NCI-H524 (cell line): ENCODE measurements at regions not wholly inside any gene's neighbourhood (a gene's known extent, or its start where the extent isn't known, plus 50 kb on each side); places are given as distances from the start of the nearest gene placed in this dataset.
"Not testable (repeated sequence)": the region's sequence is repeated elsewhere in the genome, so short reads cannot be mapped to it uniquely, and the experiment has no call there.

Source experiments
- DNase-seq, 2 experiments: peaks; one replicate each; lab custom pipeline; 2025; lab: John Stamatoyannopoulos, UW

- not testable (repeated sequence) for DNase-seq
Measured at GRCh38 chr21:9572782-9573181, 948.6 kb upstream of the TPTE start.

- not testable (repeated sequence) for DNase-seq
Measured at GRCh38 chr21:9573528-9573927, 947.9 kb upstream of the TPTE start.

- not testable (repeated sequence) for DNase-seq
Measured at GRCh38 chr21:9579275-9579674, 942.1 kb upstream of the TPTE start.

GRCh38 chr21:9587941-9588340 lies 933.4 kb upstream of the TPTE start:
- not testable (repeated sequence) for DNase-seq

- DNase-seq, result not testable (repeated sequence)
Measured at GRCh38 chr21:9592591-9592990, 928.8 kb upstream of the TPTE start.

- not testable (repeated sequence) for DNase-seq
Measured at GRCh38 chr21:9593646-9594045, 927.7 kb upstream of the TPTE start.

- not testable (repeated sequence) for DNase-seq
Measured at GRCh38 chr21:9614011-9614410, 907.4 kb upstream of the TPTE start.

GRCh38 chr21:9621121-9621793 lies 900.1 kb upstream of the TPTE start:
- DNase-seq, result not testable (repeated sequence)

GRCh38 chr21:9628051-9628450 lies 893.3 kb upstream of the TPTE start:
- not testable (repeated sequence) for DNase-seq

GRCh38 chr21:9647409-9647808 lies 874.0 kb upstream of the TPTE start:
- not testable (repeated sequence) for DNase-seq

- DNase-seq, result not testable (repeated sequence)
Measured at GRCh38 chr21:9648331-9648730, 873.1 kb upstream of the TPTE start.

GRCh38 chr21:9648947-9649720 lies 872.2 kb upstream of the TPTE start:
- DNase-seq, result not testable (repeated sequence)

GRCh38 chr21:9652819-9653218 lies 868.6 kb upstream of the TPTE start:
- not testable (repeated sequence) for DNase-seq

- DNase-seq, result not testable (repeated sequence)
Measured at GRCh38 chr21:9655221-9655620, 866.2 kb upstream of the TPTE start.

GRCh38 chr21:9656455-9656854 lies 864.9 kb upstream of the TPTE start:
- DNase-seq, result not testable (repeated sequence)

GRCh38 chr21:9657779-9658178 lies 863.6 kb upstream of the TPTE start:
- not testable (repeated sequence) for DNase-seq

- DNase-seq, result not testable (repeated sequence)
Measured at GRCh38 chr21:9659877-9660276, 861.5 kb upstream of the TPTE start.

GRCh38 chr21:9663914-9664729 lies 857.3 kb upstream of the TPTE start:
- not testable (repeated sequence) for DNase-seq

- DNase-seq, result not testable (repeated sequence)
Measured at GRCh38 chr21:9675811-9676210, 845.6 kb upstream of the TPTE start.

GRCh38 chr21:9679029-9679428 lies 842.4 kb upstream of the TPTE start:
- not testable (repeated sequence) for DNase-seq

GRCh38 chr21:9688945-9689344 lies 832.4 kb upstream of the TPTE start:
- not testable (repeated sequence) for DNase-seq

- DNase-seq, result not testable (repeated sequence)
Measured at GRCh38 chr21:9690981-9691380, 830.4 kb upstream of the TPTE start.
